ENCODE measurements at regions not wholly inside any gene's neighbourhood (a gene's known extent, or its start where the extent isn't known, plus 50 kb on each side); places are given as distances from the start of the nearest gene placed in this dataset.

DNA sequence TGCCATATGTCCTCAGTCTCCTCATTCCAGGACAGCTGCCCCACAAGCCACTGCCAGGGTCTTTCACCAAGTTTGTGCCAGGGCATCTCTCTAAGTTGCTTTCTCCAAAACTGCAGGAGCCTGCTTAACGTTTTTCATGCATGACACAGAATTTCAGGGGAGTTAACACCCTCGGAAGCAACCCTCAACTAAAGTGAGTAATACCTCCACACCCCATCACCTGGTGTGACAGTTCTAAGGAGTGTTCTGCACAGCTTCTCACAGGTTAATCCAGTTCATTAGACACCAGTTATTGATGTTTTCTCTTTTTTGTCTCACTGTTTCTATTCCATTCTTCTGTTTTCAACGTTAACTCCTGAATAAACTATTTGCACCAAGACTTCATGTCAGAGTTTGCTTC lies 115.0 kb downstream of the BACH1 start:
- Histone ChIP-seq H2AFZ (ENCODE audit: control insufficient read depth, low read length) (no peak overlapping the region), H3K4me3 (ENCODE audit: control insufficient read depth in 2 of 3, extremely low read depth in 1 of 3, insufficient read depth in 2 of 3, low read depth in 1 of 3, low read length in 3 of 3) (no peak overlapping the region), H3K4me2 (ENCODE audit: control insufficient read depth, extremely low read depth, insufficient read depth, low read depth, low read length) (no peak overlapping the region), H3K27ac (ENCODE audit: control insufficient read depth, insufficient read depth, low read length) (no peak overlapping the region), H3K36me3 (ENCODE audit: control insufficient read depth in 2 of 2, extremely low read depth in 1 of 2, insufficient read depth in 2 of 2, low read length in 2 of 2) (no peaks in the 10 kb centered on the region), H4K20me1 (ENCODE audit: control insufficient read depth, extremely low read depth, insufficient read depth, low read length) (no peaks in the 10 kb centered on the region), H3K9me3 (ENCODE audit: control insufficient read depth, low read depth, low read length) (no peaks in the 10 kb centered on the region), H3K27me3 (ENCODE audit: control insufficient read depth, extremely low read depth, insufficient read depth, low read length) (no peaks in the 10 kb centered on the region), H3K9me1 (ENCODE audit: control insufficient read depth, extremely low read depth, insufficient read depth, low read length) (no peaks in the 10 kb centered on the region), H3K4me1 (ENCODE audit: control insufficient read depth, extremely low read depth, insufficient read depth, low read length) (no peaks in the 10 kb centered on the region), H3K9ac (ENCODE audit: control insufficient read depth, extremely low read depth, insufficient read depth, low read length) (no peak overlapping the region), H3K79me2 (ENCODE audit: control insufficient read depth, insufficient read depth, low read length) (no peaks in the 10 kb centered on the region)
- FAIRE-seq (no peak), DNase-seq (ENCODE audit: low read depth, low spot score) (no peak)
- dilution Hi-C loops (cut with MboI; ENCODE audit: extremely low pct_ligation_motif_present, low sequenced_read_pairs), result no loop called here
- TF ChIP-seq, protein P1, sequence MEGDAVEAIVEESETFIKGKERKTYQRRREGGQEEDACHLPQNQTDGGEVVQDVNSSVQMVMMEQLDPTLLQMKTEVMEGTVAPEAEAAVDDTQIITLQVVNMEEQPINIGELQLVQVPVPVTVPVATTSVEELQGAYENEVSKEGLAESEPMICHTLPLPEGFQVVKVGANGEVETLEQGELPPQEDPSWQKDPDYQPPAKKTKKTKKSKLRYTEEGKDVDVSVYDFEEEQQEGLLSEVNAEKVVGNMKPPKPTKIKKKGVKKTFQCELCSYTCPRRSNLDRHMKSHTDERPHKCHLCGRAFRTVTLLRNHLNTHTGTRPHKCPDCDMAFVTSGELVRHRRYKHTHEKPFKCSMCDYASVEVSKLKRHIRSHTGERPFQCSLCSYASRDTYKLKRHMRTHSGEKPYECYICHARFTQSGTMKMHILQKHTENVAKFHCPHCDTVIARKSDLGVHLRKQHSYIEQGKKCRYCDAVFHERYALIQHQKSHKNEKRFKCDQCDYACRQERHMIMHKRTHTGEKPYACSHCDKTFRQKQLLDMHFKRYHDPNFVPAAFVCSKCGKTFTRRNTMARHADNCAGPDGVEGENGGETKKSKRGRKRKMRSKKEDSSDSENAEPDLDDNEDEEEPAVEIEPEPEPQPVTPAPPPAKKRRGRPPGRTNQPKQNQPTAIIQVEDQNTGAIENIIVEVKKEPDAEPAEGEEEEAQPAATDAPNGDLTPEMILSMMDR (optimal IDR thresholded peaks at IDR 0.05 in 1 of 3, IDR thresholded peaks at IDR 0.05 in 1 of 3, conservative IDR thresholded peaks at IDR 0.05 in 1 of 3; ENCODE audit: extremely low read depth in 1 of 3, insufficient read depth in 2 of 3, low read length in 3 of 3), result no peak
- TF ChIP-seq EZH2 (IDR thresholded peaks at IDR 0.05; ENCODE audit: low read length), result no peak

DNA sequence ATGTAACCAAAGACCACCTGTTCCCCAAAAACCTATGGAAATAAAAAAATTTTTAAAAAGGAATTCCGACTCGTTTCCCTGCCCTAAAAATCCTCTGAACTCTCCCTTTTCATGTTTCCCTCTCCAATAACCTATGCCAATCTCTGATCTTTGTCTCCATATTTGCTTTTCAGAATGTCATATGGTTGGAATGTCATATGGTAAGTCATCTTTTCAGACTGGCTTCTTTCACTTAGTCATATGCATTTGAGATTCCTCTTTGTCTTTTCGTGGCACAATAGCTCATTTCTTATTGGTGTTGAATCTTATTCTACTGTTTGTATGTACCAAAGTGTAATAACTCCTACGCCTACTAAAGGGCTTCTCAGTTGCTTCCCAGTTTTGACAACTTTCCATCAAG lies 117.5 kb downstream of the BACH1 start:
- Histone ChIP-seq H3K4me3 (ENCODE audit: control insufficient read depth in 2 of 3, extremely low read depth in 1 of 3, insufficient read depth in 2 of 3, low read depth in 1 of 3, low read length in 3 of 3) (no peak overlapping the region), H3K9ac (ENCODE audit: control insufficient read depth, extremely low read depth, insufficient read depth, low read length) (no peak overlapping the region), H3K36me3 (ENCODE audit: control insufficient read depth in 2 of 2, extremely low read depth in 1 of 2, insufficient read depth in 2 of 2, low read length in 2 of 2) (no peaks in the 10 kb centered on the region), H3K9me3 (ENCODE audit: control insufficient read depth, low read depth, low read length) (no peaks in the 10 kb centered on the region), H3K27ac (ENCODE audit: control insufficient read depth, insufficient read depth, low read length) (no peak overlapping the region), H4K20me1 (ENCODE audit: control insufficient read depth, extremely low read depth, insufficient read depth, low read length) (no peaks in the 10 kb centered on the region), H3K27me3 (ENCODE audit: control insufficient read depth, extremely low read depth, insufficient read depth, low read length) (no peaks in the 10 kb centered on the region), H3K9me1 (ENCODE audit: control insufficient read depth, extremely low read depth, insufficient read depth, low read length) (no peaks in the 10 kb centered on the region), H2AFZ (ENCODE audit: control insufficient read depth, low read length) (no peak overlapping the region), H3K4me2 (ENCODE audit: control insufficient read depth, extremely low read depth, insufficient read depth, low read depth, low read length) (no peak overlapping the region), H3K79me2 (ENCODE audit: control insufficient read depth, insufficient read depth, low read length) (no peaks in the 10 kb centered on the region), H3K4me1 (ENCODE audit: control insufficient read depth, extremely low read depth, insufficient read depth, low read length) (no peaks in the 10 kb centered on the region)
- DNase-seq (ENCODE audit: low read depth, low spot score), result no peak
- no peak for TF ChIP-seq EZH2 (IDR thresholded peaks at IDR 0.05; ENCODE audit: low read length)
- TF ChIP-seq, protein P1 (optimal IDR thresholded peaks at IDR 0.05 in 1 of 3, IDR thresholded peaks at IDR 0.05 in 1 of 3, conservative IDR thresholded peaks at IDR 0.05 in 1 of 3; ENCODE audit: extremely low read depth in 1 of 3, insufficient read depth in 2 of 3, low read length in 3 of 3), result no peak
- FAIRE-seq, result no peak
- dilution Hi-C loops (cut with MboI; ENCODE audit: extremely low pct_ligation_motif_present, low sequenced_read_pairs), result no loop called here
